ENCODE measurements at regions not wholly inside any gene's neighbourhood (a gene's known extent, or its start where the extent isn't known, plus 50 kb on each side); places are given as distances from the start of the nearest gene placed in this dataset.

DNA sequence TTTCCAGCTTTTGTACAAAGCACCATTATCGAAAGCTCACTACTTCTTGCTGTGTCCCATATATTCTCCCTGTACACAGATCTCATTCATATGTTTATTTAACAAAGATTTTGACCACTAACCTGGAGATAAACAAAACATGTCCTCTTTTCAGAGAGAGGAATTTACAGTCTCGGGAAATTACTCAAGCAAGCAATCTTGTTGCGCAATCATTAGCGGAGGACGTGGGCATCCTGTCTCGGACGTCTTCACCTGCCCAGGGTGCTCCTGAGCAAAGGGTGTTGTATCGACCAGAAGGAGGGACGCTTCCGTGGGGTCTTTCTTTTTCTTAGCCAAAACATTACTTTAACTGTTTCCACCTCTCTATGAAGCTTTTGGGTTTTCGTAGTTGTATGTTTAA is 66.5 kb upstream of the CLCN4 start:
- TF ChIP-seq CTCF (conservative IDR thresholded peaks at IDR 0.05) (no peak), ZFX (IDR thresholded peaks at IDR 0.05) (no peak)
